ENCODE measurements at regions not wholly inside any gene's neighbourhood (a gene's known extent, or its start where the extent isn't known, plus 50 kb on each side); places are given as distances from the start of the nearest gene placed in this dataset.

DNA sequence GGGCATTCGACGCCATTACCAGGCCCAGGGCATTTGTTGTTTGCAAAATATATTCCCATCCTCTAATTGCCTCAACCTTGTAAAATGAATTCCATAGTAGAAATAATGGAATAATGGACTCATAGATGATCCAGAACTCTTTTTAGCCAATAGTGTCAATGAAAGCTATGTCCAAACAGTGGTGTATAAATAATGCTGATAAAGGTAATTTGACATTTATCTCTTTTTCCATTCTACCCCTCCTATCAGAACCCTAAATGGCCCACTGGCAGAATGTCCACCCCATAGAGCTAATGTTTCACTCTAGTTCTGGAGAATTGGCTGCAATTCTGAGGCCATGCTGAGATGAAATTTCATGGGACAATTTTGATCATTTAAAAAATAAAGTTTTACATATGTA, 76.4 kb upstream of the DLX6 start:
- no peak for DNase-seq (ENCODE audit: low spot score)

DNA sequence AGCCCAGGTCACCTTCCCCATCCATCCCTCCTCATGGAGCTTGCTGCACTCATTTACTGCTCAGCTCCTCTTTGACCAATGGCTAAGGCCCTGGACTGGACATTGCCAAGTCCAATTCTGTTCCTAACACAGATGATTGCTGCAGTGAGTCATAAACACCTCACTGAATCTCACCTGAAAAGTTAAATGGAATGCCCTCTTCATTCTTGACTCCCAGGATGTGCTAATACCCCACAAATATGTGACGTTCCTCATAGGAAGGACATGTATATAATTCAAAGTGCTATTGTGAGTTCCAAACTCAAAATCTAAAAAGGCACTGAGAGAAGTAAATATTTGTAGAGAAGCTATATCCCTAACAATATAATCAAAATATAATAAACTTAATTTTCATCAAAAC, 73.5 kb upstream of the DLX6 start:
- DNase-seq (ENCODE audit: low spot score) = no peak

DNA sequence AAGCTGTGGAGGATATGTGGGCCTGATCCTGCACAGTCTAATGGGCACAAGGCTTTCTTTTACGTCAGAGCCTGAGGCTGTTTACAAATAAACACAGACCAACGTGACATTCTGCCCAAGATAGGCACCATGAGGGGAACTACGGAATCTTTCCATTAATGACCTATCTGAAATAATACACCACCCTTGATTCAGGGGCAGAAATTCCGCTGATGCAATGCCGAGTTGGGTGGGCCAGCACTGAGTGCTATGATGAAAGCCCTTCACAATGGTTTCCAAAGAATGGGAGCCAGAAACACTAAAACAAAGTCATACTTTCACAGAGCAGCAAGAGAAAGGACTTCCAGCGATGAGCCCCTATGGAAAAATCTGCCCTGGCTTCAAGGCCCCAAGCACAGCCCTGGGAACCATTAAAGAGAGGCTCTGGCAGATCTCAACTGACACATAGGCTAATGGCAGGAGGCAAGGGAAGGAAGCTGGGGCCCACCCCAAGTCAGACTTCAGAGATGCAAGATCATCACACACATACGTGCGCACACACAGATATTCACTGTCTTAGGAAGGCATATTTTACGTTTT, 72.2 kb upstream of the DLX6 start:
- DNase-seq (ENCODE audit: low spot score) = no peak

DNA sequence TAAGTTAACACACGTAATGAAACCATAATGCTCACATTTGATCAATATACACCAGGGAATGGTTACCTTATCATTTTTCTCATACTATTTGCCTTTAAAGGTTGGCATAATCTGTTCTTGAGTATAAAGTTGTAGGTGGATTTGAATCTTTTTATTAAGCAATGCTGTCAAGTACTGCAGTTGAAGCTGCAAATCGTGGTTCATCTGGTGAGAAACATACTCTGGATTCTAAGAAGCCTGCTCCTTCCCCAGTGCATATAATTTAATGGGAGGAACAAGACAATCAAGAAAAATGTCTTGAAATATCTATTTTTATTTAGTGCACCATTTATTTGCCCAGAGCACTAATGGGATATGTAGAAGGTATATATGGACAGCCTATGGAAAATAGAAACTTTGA, 68.7 kb upstream of the DLX6 start:
- no peak for DNase-seq (ENCODE audit: low spot score)

DNA sequence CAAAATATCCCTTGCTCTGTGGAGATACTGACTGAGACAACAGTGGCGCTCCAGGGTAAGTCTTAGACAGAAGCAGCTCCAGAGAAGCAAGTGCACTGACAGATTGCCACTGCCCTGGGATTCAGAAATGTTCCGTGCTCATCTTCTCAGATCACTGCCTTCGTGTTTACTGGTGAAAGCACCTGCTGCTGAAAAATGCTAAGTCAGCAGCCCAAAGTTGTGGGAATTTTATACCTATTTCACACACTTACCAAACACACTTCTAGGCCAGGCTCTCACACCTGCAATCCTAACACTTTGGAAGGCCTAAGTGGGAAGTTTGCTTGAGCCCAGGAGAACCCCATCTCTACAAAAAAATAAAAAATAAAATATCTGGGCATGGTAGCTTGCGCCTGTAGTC, 63.2 kb upstream of the DLX6 start:
- DNase-seq (ENCODE audit: low spot score) = no peak

DNA sequence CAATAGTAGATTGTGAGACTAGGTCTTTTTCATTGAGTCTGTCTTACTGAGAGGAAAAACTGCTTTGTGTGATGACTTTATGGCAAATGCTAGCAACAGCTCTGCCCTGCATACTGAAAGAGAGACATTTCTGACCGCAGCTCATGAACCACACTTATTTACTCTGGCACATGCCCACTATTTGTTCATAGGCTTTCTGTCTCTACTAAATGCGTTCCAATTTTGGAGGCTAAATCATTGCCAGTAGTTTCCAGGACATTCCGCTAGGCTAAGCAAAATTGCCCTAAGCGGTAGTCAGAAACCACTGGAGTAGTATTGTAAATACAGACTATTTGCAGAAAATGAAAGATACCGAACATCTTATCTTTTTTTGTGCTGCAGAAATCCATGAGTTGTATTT, 55.6 kb upstream of the DLX6 start:
- DNase-seq (ENCODE audit: low spot score) = no peak

DNA sequence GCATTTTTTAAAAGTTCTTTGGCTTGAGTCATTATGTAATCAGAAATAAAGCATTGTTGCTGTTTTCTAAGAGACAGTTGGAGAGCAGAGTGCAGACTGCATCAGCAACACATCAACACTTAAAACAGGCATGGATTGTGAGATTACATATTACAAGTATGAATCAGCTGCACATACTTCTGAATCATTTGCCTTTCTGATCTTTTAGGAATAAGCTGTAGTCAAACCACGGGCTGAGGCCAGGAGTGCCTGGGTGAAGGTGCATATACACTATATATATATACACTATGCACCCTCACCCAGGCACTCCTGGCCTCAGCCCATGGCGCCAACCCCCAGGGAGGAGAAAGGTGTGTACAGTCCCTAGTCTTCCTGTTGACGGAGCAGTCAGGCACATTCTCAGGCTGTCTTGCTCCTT, 52.4 kb upstream of the DLX6 start:
- DNase-seq (ENCODE audit: low spot score) = peak; percentile 61

DNA sequence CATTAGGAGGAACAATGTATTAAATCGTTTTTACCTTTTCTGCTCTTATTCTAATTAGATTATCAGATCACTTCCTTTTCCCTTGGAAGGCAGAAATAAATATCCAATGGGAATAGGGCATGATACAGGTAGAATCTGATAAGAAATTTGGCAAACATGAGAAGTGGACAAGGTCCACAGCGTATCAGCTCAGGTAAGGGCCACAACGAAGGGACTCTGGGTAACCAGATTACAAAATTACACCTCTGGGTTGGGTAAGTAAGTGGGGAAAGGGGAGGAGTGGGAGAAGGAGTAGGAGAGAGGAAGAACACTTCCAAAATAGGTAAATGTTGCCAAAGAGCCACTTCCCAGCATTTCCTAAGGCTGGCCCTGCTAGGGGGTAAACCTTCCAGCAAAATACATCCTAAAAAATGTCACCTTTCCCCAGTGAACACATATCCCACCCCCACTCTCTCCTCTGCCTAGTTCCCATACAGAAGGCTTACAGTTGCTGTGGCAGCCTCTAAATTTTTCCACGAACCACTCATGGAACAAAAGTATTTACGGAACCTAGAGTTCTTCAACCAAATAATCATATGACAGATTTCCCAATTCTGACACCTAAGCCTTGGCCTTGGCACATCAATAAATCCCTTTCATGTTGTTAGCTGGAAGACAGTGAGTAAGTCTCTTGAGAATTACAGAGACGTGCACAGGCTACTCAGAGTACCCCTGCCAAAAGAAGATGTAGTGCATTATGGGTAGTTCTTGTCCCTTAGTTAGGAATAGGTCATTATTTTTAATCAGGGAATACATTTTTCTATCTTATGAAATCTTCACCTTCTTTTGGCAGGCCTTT, 51.5 kb upstream of the DLX6 start:
- DNase-seq (ENCODE audit: low spot score) = peak; percentile 14
